Pulmonary artery endothelial cell (primary cell): ENCODE measurements at regions not wholly inside any gene's neighbourhood (a gene's known extent, or its start where the extent isn't known, plus 50 kb on each side); places are given as distances from the start of the nearest gene placed in this dataset.
"Not testable (repeated sequence)": the region's sequence is repeated elsewhere in the genome, so short reads cannot be mapped to it uniquely, and the experiment has no call there.

ENCODE experiments used
- DNase-seq: peaks from one replicate; pipeline ENCODE4 v3.0.0-alpha.2; 2011; ENCODE audit warnings: low read depth, low spot score

- DNase-seq = no peak
These were observed 266.3 kb upstream of the RASGEF1B start for GRCh38 chr4:81737865-81738559.

- no peak for DNase-seq
These were observed 264.6 kb upstream of the RASGEF1B start for GRCh38 chr4:81736324-81736723.

DNA sequence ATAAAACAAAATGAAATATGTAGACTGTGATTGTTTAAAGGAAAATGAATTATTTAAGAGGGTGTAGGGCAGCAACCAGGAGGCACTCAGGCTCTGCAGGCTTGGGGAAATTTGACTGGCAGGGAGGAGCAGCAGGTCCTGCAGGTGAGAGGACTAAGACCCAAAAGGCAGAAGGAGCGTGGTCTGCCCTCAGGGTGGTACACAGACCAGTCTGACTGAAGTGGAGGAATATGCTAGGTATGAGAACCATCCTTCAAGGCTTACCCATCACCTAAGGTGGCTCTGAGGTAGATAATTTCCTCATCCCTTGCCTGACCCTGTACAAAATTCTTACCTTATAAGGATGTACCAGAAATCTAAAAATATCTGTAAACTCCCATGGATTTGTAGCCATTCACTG lies 261.3 kb upstream of the RASGEF1B start:
- DNase-seq = no peak

GRCh38 chr4:81724925-81725329 lies 253.2 kb upstream of the RASGEF1B start:
- DNase-seq = no peak

- no peak for DNase-seq
These were observed 252.3 kb upstream of the RASGEF1B start for GRCh38 chr4:81723927-81724587.

- DNase-seq = no peak
These were observed 251.5 kb upstream of the RASGEF1B start for GRCh38 chr4:81723019-81723884.

DNA sequence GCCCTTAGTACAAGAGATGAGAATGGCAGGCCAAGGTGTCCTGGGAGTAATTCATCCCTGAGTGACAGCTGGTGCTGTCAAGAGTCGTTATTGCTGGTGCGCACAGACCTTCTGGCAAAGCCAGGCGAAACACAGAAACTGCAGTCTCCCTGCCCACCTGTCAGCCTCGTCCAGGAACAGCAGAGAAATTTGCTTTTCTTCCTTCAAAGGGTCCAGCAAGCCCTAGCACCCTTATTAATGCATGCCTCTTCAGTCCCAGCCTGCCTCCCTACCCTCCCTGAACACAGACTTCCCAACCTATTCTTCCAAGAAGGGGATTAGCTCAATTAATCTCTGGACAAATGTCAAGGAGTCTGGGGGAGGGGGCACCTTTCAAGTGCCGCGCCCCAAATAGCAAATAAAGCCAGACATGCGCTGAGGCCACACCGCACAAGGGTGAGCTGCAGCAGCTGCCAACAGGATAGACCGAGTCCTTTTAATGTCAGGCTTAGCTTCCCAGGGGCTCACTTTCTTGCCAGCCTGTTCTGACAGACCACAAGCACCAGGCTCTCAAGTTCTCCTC lies 250.7 kb upstream of the RASGEF1B start:
- no peak for DNase-seq

GRCh38 chr4:81715757-81716156 lies 244.1 kb upstream of the RASGEF1B start:
- DNase-seq = no peak

- not testable (repeated sequence) for DNase-seq
These were observed 243.7 kb upstream of the RASGEF1B start for GRCh38 chr4:81715357-81715756.

DNA sequence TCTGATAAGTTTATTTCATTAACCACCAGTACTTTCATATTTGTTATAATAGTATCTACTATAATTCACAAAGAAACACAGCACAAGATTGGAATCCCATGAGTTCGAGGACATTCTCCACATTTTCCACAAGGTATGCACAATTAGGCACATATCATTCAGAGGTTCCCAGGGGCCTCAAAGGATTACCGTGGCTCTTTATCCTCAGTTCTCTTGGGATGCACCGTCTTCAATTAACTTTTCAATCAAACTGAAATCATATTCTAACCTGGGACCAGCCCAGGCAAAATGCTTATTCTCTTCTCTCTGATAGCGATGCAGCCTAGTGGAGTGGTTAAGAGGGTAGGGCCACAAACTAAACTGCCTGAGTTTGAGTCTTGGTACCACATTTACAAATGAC lies 242.6 kb upstream of the RASGEF1B start:
- DNase-seq = no peak

DNA sequence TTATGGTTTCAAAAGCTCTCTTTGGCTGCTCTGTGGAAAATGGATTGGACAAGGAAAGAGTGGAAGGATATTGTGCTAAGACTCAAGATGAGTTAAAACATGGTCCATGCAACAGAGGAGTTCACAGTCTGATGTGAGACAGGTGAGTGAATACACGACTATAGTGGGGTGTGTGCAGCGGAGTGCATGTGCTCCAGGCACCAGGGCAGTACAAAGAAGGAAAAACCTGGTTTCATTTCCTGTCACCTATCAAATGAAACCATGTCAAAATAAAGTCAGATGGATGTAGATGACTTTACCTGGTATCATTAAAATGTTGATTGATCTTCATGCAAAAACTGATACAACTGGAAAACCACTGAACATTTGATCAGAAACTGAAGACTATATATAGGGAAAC lies 241.0 kb upstream of the RASGEF1B start:
- no peak for DNase-seq

DNA sequence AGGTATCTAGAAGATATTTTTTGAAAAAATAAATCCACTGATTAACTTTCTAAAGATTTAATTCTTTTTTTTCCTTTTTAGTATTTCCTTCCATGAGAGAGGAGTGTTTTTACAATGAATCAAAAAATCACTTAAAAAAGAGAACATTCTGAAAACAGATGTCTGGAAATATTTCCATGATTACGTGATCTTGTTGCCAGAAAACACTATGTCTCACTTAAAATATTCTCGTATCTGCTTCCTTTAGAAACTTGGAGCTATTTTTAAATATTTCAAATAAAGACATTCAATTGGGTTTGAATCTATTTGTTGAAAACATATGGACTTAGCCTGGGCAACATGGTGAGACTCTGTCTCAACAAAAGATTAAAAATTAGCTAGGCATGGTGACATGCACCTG lies 232.8 kb upstream of the RASGEF1B start:
- no peak for DNase-seq

DNA sequence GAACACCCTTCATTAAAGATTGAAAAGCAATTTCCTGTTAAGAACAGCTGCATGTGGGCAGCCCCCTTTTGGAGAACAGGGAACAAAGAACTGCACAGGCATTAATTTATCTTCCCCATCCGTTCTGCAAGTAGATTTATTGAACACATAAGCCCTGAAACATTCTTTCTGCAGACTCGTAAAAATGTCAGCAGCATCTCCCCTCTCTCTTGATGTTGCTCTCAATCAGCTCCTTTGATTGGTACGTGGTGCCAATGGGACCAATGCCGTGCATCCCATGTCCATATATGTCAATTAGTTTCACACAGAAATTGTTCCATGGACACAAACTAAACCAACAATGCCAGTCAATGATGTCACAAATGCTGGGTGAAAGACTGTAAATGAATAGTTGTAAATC lies 228.5 kb upstream of the RASGEF1B start:
- no peak for DNase-seq

GRCh38 chr4:81698538-81699296 lies 227.0 kb upstream of the RASGEF1B start:
- DNase-seq = no peak

DNA sequence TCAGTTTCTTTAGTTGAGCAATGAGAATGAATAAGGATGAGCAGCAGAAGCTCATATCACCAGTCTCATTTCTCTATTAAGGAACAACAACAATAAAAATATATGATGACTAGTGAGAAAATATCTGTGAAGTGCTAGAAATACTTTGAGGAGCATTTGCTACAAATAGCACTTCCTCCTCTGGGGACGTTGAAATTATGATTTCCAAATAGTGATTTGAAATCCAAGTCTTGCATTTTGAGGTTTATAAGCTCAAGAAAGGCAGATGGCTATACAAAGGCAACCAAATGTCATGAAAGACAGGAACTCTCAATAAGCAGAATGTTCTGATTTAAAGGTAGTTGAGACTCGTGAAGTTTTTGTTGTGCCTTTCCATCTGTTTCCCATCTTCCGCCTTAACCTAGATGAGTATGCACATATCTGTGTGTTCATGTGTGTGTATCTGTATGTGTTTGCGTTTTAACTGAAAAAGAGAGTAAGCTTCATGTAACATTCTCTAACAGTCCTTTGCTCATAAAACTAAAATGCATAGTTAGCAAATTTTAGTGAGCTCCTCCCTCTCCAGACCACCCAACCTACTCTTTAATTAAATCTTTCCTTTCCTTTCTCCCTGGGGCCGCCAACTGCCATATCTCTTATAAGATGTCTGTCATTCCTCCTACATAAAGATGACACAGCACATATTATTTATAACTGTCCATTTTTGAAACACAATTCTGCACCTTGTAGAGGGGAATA lies 222.6 kb upstream of the RASGEF1B start:
- DNase-seq = no peak

DNA sequence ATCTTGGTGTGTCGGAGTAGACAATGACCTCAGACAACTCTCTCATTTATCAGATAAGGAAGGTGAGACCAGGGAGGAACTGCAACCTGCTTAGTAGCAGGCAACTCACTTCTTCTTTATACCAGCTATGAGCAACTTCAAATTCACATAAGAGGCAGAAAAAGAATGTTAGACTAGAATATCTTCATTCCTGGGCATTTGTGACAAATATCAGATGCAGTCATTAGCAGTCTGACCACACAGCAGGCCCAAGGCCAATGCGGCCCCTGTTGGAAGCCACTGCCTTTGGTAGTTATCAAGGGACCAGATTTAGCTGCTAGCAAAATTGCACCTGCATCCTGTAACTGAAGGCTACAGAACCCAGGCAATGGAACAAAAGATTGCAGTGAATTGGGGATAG lies 219.2 kb upstream of the RASGEF1B start:
- no peak for DNase-seq

GRCh38 chr4:81688085-81688484 lies 216.4 kb upstream of the RASGEF1B start:
- no peak for DNase-seq

DNA sequence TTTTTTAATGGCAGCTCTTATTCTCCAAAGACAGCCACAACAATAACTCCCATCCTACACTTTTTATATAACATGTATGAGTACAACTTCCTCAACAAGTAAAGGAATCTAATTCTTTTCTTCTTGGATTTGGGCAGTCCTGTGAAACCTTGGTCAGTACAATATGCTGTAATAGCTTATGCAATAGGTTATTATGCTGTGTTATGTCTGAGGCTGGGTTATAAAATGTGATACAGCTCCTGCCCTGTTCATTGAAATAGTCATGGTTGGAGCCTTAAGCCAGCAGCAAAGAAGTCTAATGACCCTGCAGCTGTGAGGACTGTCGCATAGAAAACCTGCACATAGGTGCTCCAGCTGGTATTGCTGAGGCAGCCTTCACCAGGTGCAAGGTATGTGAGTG lies 215.8 kb upstream of the RASGEF1B start:
- no peak for DNase-seq

DNA sequence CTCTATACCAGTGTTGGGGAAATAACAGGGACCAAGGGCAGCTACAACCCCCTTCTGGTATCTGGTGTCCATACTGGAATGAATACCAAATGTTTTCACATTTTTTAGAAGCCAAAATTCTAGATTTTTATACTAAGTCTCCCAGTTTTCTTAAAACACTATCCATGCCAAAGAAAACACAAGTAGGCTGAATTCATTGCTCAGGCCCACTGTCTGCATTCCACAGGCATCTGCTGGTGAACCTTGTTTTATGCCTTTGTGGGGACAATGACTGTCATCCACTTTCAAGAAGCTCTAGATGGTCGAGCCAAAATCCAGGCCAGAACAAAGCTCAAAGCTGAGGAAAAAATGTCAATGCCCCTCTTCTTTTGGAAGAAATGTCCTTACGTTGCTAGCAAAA lies 213.4 kb upstream of the RASGEF1B start:
- no peak for DNase-seq

DNA sequence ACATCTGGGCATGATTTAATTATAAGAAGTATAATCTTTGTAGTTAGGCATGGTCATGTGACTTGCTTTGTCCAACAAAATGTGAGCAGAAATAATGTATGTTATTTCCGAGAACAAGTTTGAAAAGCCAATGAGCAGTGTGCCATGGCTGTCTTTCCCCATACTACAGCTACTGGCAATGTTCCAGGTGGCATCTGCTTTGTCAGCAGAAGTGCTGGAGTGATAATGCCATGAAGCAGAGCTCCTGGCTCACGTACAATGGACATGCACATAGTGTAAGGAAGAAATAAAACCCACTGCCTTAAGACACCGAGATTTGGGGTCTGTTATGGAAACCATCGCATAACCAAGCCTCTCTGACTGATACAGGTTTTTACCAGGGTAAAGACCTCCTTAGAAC lies 212.6 kb upstream of the RASGEF1B start:
- no peak for DNase-seq

DNA sequence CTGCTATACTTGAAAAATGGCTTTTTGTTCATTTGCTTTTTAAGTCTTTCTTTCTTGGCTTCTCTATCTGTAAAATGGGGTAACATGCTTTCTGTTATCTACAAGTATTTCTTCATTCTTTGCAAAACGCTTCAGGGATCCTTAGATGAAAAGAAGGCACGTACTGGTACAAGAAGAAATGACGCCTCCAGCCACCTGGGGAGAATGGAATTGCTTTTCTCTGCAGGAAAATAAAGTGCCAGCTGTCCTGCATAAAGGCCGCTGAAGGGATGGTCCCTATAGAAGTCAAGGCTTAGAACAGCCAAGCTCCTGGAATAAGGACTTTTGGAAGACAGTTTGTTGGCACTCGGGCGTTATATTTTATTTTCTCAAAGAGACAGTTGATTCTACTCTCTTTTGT lies 210.8 kb upstream of the RASGEF1B start:
- no peak for DNase-seq
